Fibroblast of villous mesenchyme (primary cell): ENCODE measurements at regions not wholly inside any gene's neighbourhood (a gene's known extent, or its start where the extent isn't known, plus 50 kb on each side); places are given as distances from the start of the nearest gene placed in this dataset.
"Not testable (repeated sequence)": the region's sequence is repeated elsewhere in the genome, so short reads cannot be mapped to it uniquely, and the experiment has no call there.

Source experiments
- DNase-seq: peaks from one replicate; pipeline ENCODE4 v3.0.0-alpha.2; 2010; ENCODE audit warnings: low read depth
- H3K4me3 ChIP-seq: 2 replicates; pipeline ENCODE4 v1.5.1; 2011; ENCODE audit warnings: low read depth, mild to moderate bottlenecking, low read length
- TF ChIP-seq, protein P1 (sequence below): IDR thresholded peaks from 2 replicates; pipeline ENCODE4 v1.5.1; 2012; ENCODE audit warnings: low read depth, mild to moderate bottlenecking, low read length; ENCODE audit not compliant: insufficient read depth

GRCh38 chr5:112491257-112491656, 72.2 kb upstream of the EPB41L4A start:
- TF ChIP-seq, protein P1, sequence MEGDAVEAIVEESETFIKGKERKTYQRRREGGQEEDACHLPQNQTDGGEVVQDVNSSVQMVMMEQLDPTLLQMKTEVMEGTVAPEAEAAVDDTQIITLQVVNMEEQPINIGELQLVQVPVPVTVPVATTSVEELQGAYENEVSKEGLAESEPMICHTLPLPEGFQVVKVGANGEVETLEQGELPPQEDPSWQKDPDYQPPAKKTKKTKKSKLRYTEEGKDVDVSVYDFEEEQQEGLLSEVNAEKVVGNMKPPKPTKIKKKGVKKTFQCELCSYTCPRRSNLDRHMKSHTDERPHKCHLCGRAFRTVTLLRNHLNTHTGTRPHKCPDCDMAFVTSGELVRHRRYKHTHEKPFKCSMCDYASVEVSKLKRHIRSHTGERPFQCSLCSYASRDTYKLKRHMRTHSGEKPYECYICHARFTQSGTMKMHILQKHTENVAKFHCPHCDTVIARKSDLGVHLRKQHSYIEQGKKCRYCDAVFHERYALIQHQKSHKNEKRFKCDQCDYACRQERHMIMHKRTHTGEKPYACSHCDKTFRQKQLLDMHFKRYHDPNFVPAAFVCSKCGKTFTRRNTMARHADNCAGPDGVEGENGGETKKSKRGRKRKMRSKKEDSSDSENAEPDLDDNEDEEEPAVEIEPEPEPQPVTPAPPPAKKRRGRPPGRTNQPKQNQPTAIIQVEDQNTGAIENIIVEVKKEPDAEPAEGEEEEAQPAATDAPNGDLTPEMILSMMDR: peak; percentile 49
- no peak for DNase-seq

GRCh38 chr5:112492291-112492690, 73.2 kb upstream of the EPB41L4A start:
- no peak overlapping the region for H3K4me3 ChIP-seq
- DNase-seq: peak; percentile 28
- TF ChIP-seq, protein P1: peak; percentile 68

More at GRCh38 chr5:112491257-112491656, 72.2 kb upstream of the EPB41L4A start:
- H3K4me3 ChIP-seq: no peak overlapping the region

DNA sequence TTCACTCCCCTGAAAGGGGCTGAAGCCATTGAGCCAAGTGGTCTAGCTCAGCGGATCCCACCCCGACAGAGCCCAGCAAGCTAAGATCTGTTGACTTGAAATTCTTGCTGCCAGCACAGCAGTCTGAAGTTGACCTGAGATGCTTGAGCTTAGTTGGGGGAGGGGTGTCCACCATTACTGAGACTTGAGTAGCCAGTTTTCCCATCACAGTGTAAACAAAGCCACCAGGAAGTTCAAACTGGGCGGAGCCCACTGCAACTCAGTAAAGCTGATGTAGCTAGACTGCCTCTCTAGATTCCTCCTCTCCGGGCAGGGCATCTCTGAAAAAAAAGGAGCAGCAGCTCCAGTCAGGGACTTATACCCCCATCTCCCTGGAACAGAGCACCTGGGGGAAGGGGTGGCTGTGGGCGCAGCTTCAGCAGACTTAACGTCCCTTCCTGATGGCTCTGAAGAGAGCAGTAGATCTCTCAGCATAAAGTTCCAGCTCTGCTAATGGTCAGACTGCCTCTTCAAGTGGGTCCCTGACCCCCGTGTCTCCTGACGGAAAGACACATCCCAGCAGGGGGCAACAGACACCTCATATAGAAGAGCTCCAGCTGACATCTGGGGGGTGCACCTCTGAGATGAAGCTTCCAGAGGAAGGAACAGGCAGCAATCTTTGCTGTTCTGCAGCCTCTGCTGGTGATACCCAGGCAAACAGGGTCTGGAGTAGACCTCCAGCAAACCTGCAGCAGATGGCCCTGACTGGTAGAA, 84.8 kb upstream of the EPB41L4A start:
- not testable (repeated sequence) for DNase-seq, H3K4me3 ChIP-seq

- H3K4me3 ChIP-seq, DNase-seq: not testable (repeated sequence)
Observed at GRCh38 chr5:112509097-112509496, 90.0 kb upstream of the EPB41L4A start.

DNA sequence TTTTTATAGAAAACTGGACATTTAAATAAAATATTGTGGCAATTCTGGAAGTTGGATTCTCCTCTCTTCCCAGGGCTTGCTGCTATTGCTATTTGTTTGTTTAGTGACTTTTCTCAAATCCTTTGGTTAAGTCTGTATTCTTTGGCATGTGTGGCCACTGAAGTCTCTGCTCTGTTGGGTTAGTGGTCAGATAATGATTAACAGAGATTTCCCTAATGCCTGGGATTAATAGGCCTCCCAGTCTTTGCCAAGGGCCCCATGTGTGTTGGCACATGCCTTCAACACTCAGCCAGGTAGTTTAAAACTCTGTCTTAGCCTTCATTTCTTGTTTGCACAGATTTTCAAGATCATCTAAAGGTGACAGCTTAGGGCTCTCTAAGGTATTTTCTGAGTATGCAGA, 92.8 kb upstream of the EPB41L4A start:
- H3K4me3 ChIP-seq: no peak overlapping the region
- TF ChIP-seq, protein P1: no peak
- DNase-seq: no peak

DNA sequence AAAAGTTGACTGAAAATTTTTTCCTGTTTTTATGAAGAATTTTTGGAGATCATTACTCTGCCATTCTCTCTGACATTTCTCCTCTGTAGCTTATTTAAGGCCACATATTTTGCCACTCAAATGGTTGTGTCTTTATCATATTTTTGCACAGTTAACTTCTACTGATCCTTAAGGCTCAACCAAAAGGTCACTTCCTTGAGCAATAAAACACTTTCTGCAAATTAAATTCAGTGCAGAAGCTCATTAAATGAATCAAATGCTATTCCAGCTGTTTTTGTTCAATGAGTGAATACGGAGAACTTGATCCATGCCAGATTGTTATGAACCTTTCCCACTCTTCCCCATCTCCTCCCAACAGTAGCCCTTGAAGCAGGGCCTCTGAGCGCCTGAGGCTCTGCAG, 93.8 kb upstream of the EPB41L4A start:
- H3K4me3 ChIP-seq: no peak overlapping the region
- DNase-seq: no peak
- TF ChIP-seq, protein P1: no peak

DNA sequence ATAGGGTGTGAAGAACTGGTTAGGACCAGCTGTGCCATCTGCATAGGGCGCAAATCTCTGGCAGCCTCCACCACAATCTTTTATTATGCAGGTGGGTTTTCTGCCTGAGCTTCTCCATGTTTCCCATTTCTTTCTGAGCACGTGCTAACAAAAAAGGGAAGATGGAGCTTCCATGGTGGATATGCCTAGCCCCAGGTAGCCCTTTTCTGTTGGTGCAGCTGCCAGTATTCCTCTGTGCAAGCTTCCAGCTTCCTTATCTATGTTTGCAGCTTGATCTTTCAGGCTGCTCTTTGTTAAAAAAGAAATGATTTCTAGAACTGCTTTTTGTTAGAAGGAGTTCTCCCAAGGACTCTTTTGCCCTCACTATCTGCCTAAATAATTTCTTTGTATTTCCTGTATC, 95.0 kb upstream of the EPB41L4A start:
- H3K4me3 ChIP-seq: no peak overlapping the region
- TF ChIP-seq, protein P1: no peak
- DNase-seq: no peak

- H3K4me3 ChIP-seq, DNase-seq: not testable (repeated sequence)
Observed at GRCh38 chr5:112520474-112520873, 101.4 kb upstream of the EPB41L4A start.

- H3K4me3 ChIP-seq, DNase-seq: not testable (repeated sequence)
Observed at GRCh38 chr5:112522891-112523673, 104.0 kb upstream of the EPB41L4A start.

DNA sequence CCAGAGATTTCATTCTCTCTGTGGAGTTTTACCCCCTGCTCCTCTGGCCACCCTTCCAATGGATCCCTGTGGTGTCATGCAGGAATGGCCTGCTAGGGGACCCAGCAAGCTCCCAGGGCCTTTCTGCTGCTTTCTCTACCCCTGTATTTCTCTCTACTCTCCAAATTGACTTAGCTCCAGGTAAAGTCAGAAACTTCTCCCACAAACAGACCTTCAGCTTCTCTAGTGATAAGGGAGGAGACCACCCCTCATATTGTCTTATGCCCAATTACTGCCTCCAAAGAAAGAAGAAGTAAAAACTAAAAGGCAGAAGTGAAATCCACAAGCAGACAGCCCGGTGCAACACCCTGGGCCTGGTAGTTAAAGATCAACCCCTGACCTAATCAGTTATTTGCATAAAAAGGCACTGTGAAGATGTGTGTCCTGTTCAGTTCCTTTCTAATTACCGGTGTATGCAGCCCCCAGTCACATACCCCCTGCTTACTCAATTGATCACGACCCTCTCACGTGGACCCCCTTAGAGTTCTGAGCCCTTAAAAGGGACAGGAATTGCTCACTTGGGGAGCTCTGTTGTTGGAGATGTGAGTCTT, 104.7 kb upstream of the EPB41L4A start:
- not testable (repeated sequence) for DNase-seq, H3K4me3 ChIP-seq
